Fibroblast of villous mesenchyme (primary cell): ENCODE measurements at regions not wholly inside any gene's neighbourhood (a gene's known extent, or its start where the extent isn't known, plus 50 kb on each side); places are given as distances from the start of the nearest gene placed in this dataset.

Experiments
- DNase-seq: peaks from one replicate; pipeline ENCODE4 v3.0.0-alpha.2; 2010; ENCODE audit warnings: low read depth
- H3K4me3 ChIP-seq: 2 replicates; pipeline ENCODE4 v1.5.1; 2011; ENCODE audit warnings: low read depth, mild to moderate bottlenecking, low read length
- CTCF ChIP-seq: IDR thresholded peaks from 2 replicates; pipeline ENCODE4 v1.5.1; 2012; ENCODE audit warnings: low read depth, mild to moderate bottlenecking, low read length; ENCODE audit not compliant: insufficient read depth

GRCh38 chr11:113634940-113635575 lies 71.0 kb downstream of the TMPRSS5 start:
- no peak overlapping the region for H3K4me3 ChIP-seq
- TF ChIP-seq CTCF: no peak
- DNase-seq: no peak

GRCh38 chr11:113632981-113633380 lies 73.1 kb downstream of the TMPRSS5 start:
- no peak for TF ChIP-seq CTCF
- DNase-seq: no peak
- H3K4me3 ChIP-seq: no peak overlapping the region

GRCh38 chr11:113629562-113629961 lies 76.5 kb downstream of the TMPRSS5 start:
- DNase-seq: no peak
- TF ChIP-seq CTCF: no peak
- H3K4me3 ChIP-seq: no peak overlapping the region

GRCh38 chr11:113628912-113629311 lies 77.2 kb downstream of the TMPRSS5 start:
- no peak overlapping the region for H3K4me3 ChIP-seq
- TF ChIP-seq CTCF: no peak
- DNase-seq: no peak

GRCh38 chr11:113627946-113628345 lies 78.2 kb downstream of the TMPRSS5 start:
- no peak for DNase-seq
- H3K4me3 ChIP-seq: no peak overlapping the region
- TF ChIP-seq CTCF: no peak

- DNase-seq: no peak
- no peak for TF ChIP-seq CTCF
- H3K4me3 ChIP-seq: no peak overlapping the region
Measured at GRCh38 chr11:113627297-113627696, 78.8 kb downstream of the TMPRSS5 start.

- DNase-seq: no peak
- TF ChIP-seq CTCF: no peak
- no peak overlapping the region for H3K4me3 ChIP-seq
Measured at GRCh38 chr11:113626736-113627135, 79.4 kb downstream of the TMPRSS5 start.
